Activated CD4-positive, alpha-beta T cell treated with anti-CD3 and anti-CD28 coated beads for 48 hours (primary cell): ENCODE measurements at regions not wholly inside any gene's neighbourhood (a gene's known extent, or its start where the extent isn't known, plus 50 kb on each side); places are given as distances from the start of the nearest gene placed in this dataset.

Experiments
- DNase-seq: peaks from one replicate; pipeline ENCODE4 v3.0.0-alpha.2; 2020

- DNase-seq: no peak
Observed at GRCh38 chr18:50444539-50444938, 69.7 kb downstream of the SKA1 start.

GRCh38 chr18:50446629-50447028 lies 71.8 kb downstream of the SKA1 start:
- no peak for DNase-seq

GRCh38 chr18:50447102-50447741 lies 72.4 kb downstream of the SKA1 start:
- no peak for DNase-seq

GRCh38 chr18:50447952-50448351 lies 73.1 kb downstream of the SKA1 start:
- DNase-seq: no peak

- no peak for DNase-seq
Observed at GRCh38 chr18:50451100-50451842, 76.4 kb downstream of the SKA1 start.

- no peak for DNase-seq
Observed at GRCh38 chr18:50453014-50453680, 78.3 kb downstream of the SKA1 start.

- no peak for DNase-seq
Observed at GRCh38 chr18:50453732-50454131, 78.9 kb downstream of the SKA1 start.

GRCh38 chr18:50454387-50454988 lies 79.6 kb downstream of the SKA1 start:
- no peak for DNase-seq

GRCh38 chr18:50456285-50456684 lies 81.4 kb downstream of the SKA1 start:
- no peak for DNase-seq

GRCh38 chr18:50457639-50458038 lies 82.8 kb downstream of the SKA1 start:
- no peak for DNase-seq

GRCh38 chr18:50458366-50458765 lies 83.5 kb downstream of the SKA1 start:
- DNase-seq: no peak

- DNase-seq: no peak
Observed at GRCh38 chr18:50458796-50459195, 84.0 kb downstream of the SKA1 start.

GRCh38 chr18:50460062-50460461 lies 85.2 kb downstream of the SKA1 start:
- DNase-seq: no peak

GRCh38 chr18:50460716-50461115 lies 85.9 kb downstream of the SKA1 start:
- DNase-seq: no peak

GRCh38 chr18:50461251-50461650 lies 86.4 kb downstream of the SKA1 start:
- no peak for DNase-seq

- DNase-seq: no peak
Observed at GRCh38 chr18:50465211-50466153, 90.6 kb downstream of the SKA1 start.

GRCh38 chr18:50466634-50467033 lies 91.8 kb downstream of the SKA1 start:
- DNase-seq: no peak

- DNase-seq: no peak
Observed at GRCh38 chr18:50468807-50469206, 91.1 kb upstream of the MAPK4 start.

- no peak for DNase-seq
Observed at GRCh38 chr18:50469380-50469781, 90.5 kb upstream of the MAPK4 start.

- DNase-seq: no peak
Observed at GRCh38 chr18:50472941-50473340, 86.9 kb upstream of the MAPK4 start.

- DNase-seq: no peak
Observed at GRCh38 chr18:50473881-50474280, 86.0 kb upstream of the MAPK4 start.

GRCh38 chr18:50475538-50476193 lies 84.2 kb upstream of the MAPK4 start:
- DNase-seq: no peak
